K562 (cell line): ENCODE measurements at regions not wholly inside any gene's neighbourhood (a gene's known extent, or its start where the extent isn't known, plus 50 kb on each side); places are given as distances from the start of the nearest gene placed in this dataset.

Experiments used
- ATAC-seq: fragments of 200-7000 bp; cut with Tn5 transposase; 3 replicates; pipeline ENCODE4 v1.9.1; 2020; ENCODE audit warnings: moderate library complexity
- BruUV-seq: library from RNA; stranded (reverse); fragments of 400-500 nt; replicated peaks from 2 replicates; lab custom pipeline; 2021; lab: Mats Ljungman, UMichigan
- CTCF ChIA-PET: fragments of 300-600 bp; formaldehyde crosslinking; extraction: SDS; loops from one replicate; lab custom pipeline; 2021; ENCODE audit warnings: low intra/inter-chr PET ratio; lab: Yijun Ruan, JAX
- POLR2A ChIA-PET: fragments of 300-600, 350-650 bp; sonication (Branson Sonifier 250); formaldehyde crosslinking; extraction: SDS; loops from one replicate; lab custom pipeline; 2021; ENCODE audit warnings: antibody characterized with exemption, inconsistent platforms; lab: Yijun Ruan, JAX
- DNase-seq, 4 experiments: peaks; one replicate each; pipeline versions ENCODE4 v3.0.0 to v3.0.0-alpha.2; 2011 to 2018; ENCODE audit warnings: low spot score in 3 of 4, mixed read lengths in 3 of 4; ENCODE audit errors: extremely low read depth in 1 of 4
- FAIRE-seq: peaks from 2 replicates; lab custom pipeline; 2011; peaks lifted over from hg19 to GRCh38; lab: Jason Lieb, UNC
- H2AFZ ChIP-seq: 2 replicates; pipeline ENCODE4 v1.6.0; 2011; ENCODE audit warnings: low read depth, low read length, control low read depth, inconsistent platforms
- H3K27ac ChIP-seq: fragments of 200-600 bp; 3 replicates; pipeline ENCODE4 v1.8.0; 2011; ENCODE audit warnings: low read depth, mild to moderate bottlenecking, control low read depth, inconsistent platforms, low read length, moderate library complexity, mixed read lengths; ENCODE audit errors: extremely low read depth
- H3K27me3 ChIP-seq, 2 experiments: fragments of 300-600 bp in 1 of 2; 2 replicates in 1 of 2; 3 replicates in 1 of 2; pipeline versions ENCODE4 v1.6.0 to v1.8.0; 2011; ENCODE audit warnings: inconsistent platforms in 2 of 2, low read length in 2 of 2, mild to moderate bottlenecking in 1 of 2, mixed read lengths in 1 of 2, moderate library complexity in 1 of 2; ENCODE audit not compliant: control insufficient read depth in 2 of 2, insufficient read depth in 2 of 2
- H3K36me3 ChIP-seq: fragments of 300-600 bp; 3 replicates; pipeline ENCODE4 v1.8.0; 2011; ENCODE audit warnings: mild to moderate bottlenecking, low read length, inconsistent platforms; ENCODE audit not compliant: control insufficient read depth, insufficient read depth
- H3K4me1 ChIP-seq, 2 experiments: fragments of 200-600 bp in 1 of 2; replicated peaks in 1 of 2; 2 replicates in 1 of 2; 3 replicates in 1 of 2; pipeline versions ENCODE4 v1.5.1 to v1.8.0; 2011; ENCODE audit warnings: inconsistent platforms in 2 of 2, low read length in 2 of 2, mild to moderate bottlenecking in 1 of 2, mixed read lengths in 1 of 2, moderate library complexity in 1 of 2; ENCODE audit not compliant: control insufficient read depth in 2 of 2, insufficient read depth in 2 of 2
- H3K4me2 ChIP-seq: 2 replicates; pipeline ENCODE4 v1.6.1; 2011; ENCODE audit warnings: low read length, control low read depth, inconsistent platforms, mixed read lengths; ENCODE audit not compliant: insufficient read depth
- H3K4me3 ChIP-seq: fragments of 200-600 bp; sonication (generic), shearing (Covaris generic); 2 replicates; pipeline ENCODE4 v1.5.1; 2016; ENCODE audit warnings: control low read depth, inconsistent platforms
- H3K79me2 ChIP-seq: fragments of 200-600 bp; 3 replicates; pipeline ENCODE4 v1.8.0; 2011; ENCODE audit warnings: low read length, inconsistent platforms; ENCODE audit not compliant: control insufficient read depth, insufficient read depth
- H3K9ac ChIP-seq, 2 experiments: 2 replicates each; pipeline versions ENCODE4 v1.6.0 to v1.6.1; 2011; ENCODE audit warnings: low read depth in 2 of 2, low read length in 2 of 2, control low read depth in 1 of 2, inconsistent platforms in 1 of 2, mild to moderate bottlenecking in 1 of 2, mixed read lengths in 1 of 2; ENCODE audit not compliant: insufficient read depth in 1 of 2
- H3K9me1 ChIP-seq: one replicate; pipeline ENCODE4 v1.6.0; 2011; ENCODE audit warnings: inconsistent platforms, mild to moderate bottlenecking, low read length, moderate library complexity; ENCODE audit not compliant: control insufficient read depth, insufficient read depth
- H3K9me3 ChIP-seq: replicated peaks from 2 replicates; pipeline ENCODE4 v1.5.1; 2011; ENCODE audit warnings: low read depth, low read length, inconsistent platforms; ENCODE audit not compliant: control insufficient read depth, insufficient read depth
- H4K20me1 ChIP-seq: replicated peaks from 2 replicates; pipeline ENCODE4 v1.6.1; 2011; ENCODE audit warnings: low read length, inconsistent platforms, mixed read lengths; ENCODE audit not compliant: control insufficient read depth, insufficient read depth
- MYC ChIP-seq, 2 experiments: fragments of 250-450 bp in 1 of 2; sonication (Bioruptor Pico) in 1 of 2; IDR thresholded peaks; 2 replicates each; pipeline versions ENCODE4 v1.5.1 to v1.6.1; 2012 to 2021; ENCODE audit warnings: low read depth in 2 of 2, borderline replicate concordance in 1 of 2, improper control_type of control experiment in 1 of 2, low read length in 1 of 2, mild to moderate bottlenecking in 1 of 2, moderate library complexity in 1 of 2
- PTTG1 ChIP-seq: fragments of 450-650 bp; IDR thresholded peaks from 2 replicates; pipeline ENCODE4 v1.6.1; 2016; ENCODE audit warnings: low read depth, mild to moderate bottlenecking, missing genetic modification characterization, missing compliant biosample characterization
- TEAD1 ChIP-seq, 2 experiments: fragments of 450-650 bp in 1 of 2; sonication (generic) in 1 of 2; formaldehyde crosslinking; IDR thresholded peaks; 2 replicates each; pipeline versions ENCODE4 v1.4.0 to v1.8.0; 2020 to 2022; ENCODE audit warnings: mild to moderate bottlenecking in 2 of 2, missing genetic modification reagents in 1 of 2
- ZFP1 ChIP-seq: fragments of 450-650 bp; formaldehyde crosslinking; IDR thresholded peaks from 2 replicates; pipeline ENCODE4 v1.4.0; 2020; ENCODE audit warnings: mild to moderate bottlenecking, mixed read lengths
- WGBS: fragments of 100-300 bp; shearing (Covaris generic); methylation state at CpG from one replicate; pipeline ENCODE4 v1.1.6; 2016; ENCODE audit warnings: low coverage, mixed read lengths; ENCODE audit not compliant: insufficient coverage; ENCODE audit errors: missing lambda C conversion rate; 5-methylcytosine and 5-hydroxymethylcytosine counted together
- in situ Hi-C: fragments of 300-500 bp; cut with MboI; formaldehyde crosslinking; loops from 4 replicates; pipeline ENCODE4 v1.15.0; 2018; ENCODE audit warnings: inconsistent platforms, mixed read lengths
- intact Hi-C: fragments of 100-400 bp; cut with micrococcal nuclease; formaldehyde crosslinking; loops from 2 replicates; pipeline ENCODE4 v1.14.2; 2022
- TF ChIP-seq, protein P1 (sequence below): conservative IDR thresholded peaks from 2 replicates; pipeline ENCODE4 v1.6.1; 2011; ENCODE audit warnings: low read depth, mild to moderate bottlenecking, low read length; ENCODE audit not compliant: control insufficient read depth
- TF ChIP-seq, protein P2 (sequence below): sonication (generic); formaldehyde crosslinking; IDR thresholded peaks from 2 replicates; pipeline ENCODE4 v1.8.0; 2023; ENCODE audit warnings: mild to moderate bottlenecking, missing genetic modification reagents

DNA sequence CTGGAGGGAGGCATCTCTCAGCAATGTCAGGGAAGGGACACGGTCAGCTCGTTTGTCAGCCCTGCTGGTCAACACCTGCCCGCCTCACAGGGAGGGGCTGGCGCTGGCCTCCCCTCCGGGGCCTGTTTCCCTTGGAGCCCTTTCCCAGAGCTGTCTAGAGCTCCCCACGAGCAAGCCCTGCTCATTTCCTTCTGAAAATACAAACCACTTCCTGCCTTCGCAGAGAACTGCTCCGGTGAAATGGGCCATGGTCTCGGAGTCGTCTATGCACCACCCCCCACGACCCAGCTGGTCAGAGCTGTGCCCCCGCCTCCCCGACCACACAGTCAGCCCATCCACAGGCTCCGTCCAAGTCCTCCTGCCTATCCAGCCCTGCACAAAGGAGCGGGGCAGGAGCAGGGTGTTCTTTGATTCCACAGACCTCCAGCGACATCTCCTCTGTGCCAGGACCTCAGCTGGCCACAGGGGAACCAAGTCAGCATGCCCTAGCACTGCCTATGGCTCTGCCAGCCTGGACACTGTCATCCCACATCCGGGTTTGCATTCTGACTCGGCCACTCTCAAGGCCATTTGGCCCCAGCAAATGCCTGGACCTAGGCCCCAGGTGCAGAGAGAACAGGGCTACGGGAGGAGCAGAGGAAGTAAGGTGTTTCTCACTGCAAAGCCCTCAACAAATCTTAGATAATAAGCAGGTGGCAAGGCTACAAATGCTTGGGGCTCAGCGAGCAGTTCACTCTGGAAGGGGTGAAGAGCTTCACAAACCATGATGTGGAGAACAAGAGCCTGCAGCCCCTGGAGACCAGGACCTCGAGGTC, 82.1 kb upstream of the WNT11 start (continued):
- no peak for TF ChIP-seq MYC (IDR thresholded peaks at IDR 0.05; ENCODE audit: low read depth, low read length)
- no peak for TF ChIP-seq MYC (CRISPR knock-in tag; IDR thresholded peaks at IDR 0.05; ENCODE audit: borderline replicate concordance, low read depth)
- TF ChIP-seq, protein P1, sequence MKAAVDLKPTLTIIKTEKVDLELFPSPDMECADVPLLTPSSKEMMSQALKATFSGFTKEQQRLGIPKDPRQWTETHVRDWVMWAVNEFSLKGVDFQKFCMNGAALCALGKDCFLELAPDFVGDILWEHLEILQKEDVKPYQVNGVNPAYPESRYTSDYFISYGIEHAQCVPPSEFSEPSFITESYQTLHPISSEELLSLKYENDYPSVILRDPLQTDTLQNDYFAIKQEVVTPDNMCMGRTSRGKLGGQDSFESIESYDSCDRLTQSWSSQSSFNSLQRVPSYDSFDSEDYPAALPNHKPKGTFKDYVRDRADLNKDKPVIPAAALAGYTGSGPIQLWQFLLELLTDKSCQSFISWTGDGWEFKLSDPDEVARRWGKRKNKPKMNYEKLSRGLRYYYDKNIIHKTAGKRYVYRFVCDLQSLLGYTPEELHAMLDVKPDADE = no peak
- TF ChIP-seq, protein P2, sequence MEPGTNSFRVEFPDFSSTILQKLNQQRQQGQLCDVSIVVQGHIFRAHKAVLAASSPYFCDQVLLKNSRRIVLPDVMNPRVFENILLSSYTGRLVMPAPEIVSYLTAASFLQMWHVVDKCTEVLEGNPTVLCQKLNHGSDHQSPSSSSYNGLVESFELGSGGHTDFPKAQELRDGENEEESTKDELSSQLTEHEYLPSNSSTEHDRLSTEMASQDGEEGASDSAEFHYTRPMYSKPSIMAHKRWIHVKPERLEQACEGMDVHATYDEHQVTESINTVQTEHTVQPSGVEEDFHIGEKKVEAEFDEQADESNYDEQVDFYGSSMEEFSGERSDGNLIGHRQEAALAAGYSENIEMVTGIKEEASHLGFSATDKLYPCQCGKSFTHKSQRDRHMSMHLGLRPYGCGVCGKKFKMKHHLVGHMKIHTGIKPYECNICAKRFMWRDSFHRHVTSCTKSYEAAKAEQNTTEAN (CRISPR knock-in tag) = no peak
- TF ChIP-seq TEAD1 (CRISPR knock-in tag; IDR thresholded peaks at IDR 0.05) = no peak

DNA sequence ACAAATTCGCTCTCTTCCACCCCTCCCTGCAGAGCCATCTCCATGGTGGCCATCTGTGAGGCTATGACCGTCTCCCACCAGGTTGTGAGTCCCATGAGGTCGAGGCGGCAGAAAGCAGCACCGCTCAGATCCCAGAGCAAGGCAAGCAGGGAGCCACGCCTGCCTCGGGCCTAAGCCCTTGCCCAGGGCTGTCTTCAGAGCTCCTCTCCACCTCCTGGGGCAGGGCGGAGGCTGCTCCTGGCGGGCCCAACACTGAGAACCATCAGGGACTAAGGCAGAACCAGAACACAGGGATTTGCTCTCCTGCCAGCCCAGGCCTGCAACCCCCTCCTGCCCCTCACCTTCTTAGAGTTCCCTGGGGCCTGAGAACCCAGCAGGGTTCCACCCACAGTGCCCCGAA, 80.9 kb upstream of the WNT11 start:
- Histone ChIP-seq H3K4me2 (no peak overlapping the region), H3K9me1 (no peaks in the 10 kb centered on the region), H3K36me3 (no peaks in the 10 kb centered on the region), H4K20me1 (peaks cover 12% of the 10 kb centered on the region; the same call in 1 of the 2 replicates), H3K27me3 (peaks cover 31 to 75% of the 10 kb centered on the region in 2 experiments; a peak in 4 of 5 replicates), H3K4me1 (peaks cover 0 to 2% of the 10 kb centered on the region in 2 experiments; a peak in 1 of 5 replicates), H3K9me3 (no peaks in the 10 kb centered on the region), H3K79me2 (no peaks in the 10 kb centered on the region), H3K9ac (no peak overlapping the region; a peak in 1 of 4 replicates), H3K4me3 (no peak overlapping the region), H3K27ac (no peak overlapping the region), H2AFZ (no peak overlapping the region)
- no TSS peak for BruUV-seq
- TF ChIP-seq PTTG1 (no peak), ZFP1 (CRISPR knock-in tag) (no peak)
- ChIA-PET CTCF (no interaction called here), POLR2A (interaction anchor here (0.6 kb wide), 2 partner anchors 135 to 1695 kb away, joined by 3 read pairs; partner anchors contain the start of gene POLD3)
- intact Hi-C loops = no loop called here
- DNase-seq (no peak), ATAC-seq (no peak), FAIRE-seq (no peak)
- in situ Hi-C loops = no loop called here
- 5% methylated on average over 10 of the region's 10 CpGs for WGBS
